ENCODE measurements at regions not wholly inside any gene's neighbourhood (a gene's known extent, or its start where the extent isn't known, plus 50 kb on each side); places are given as distances from the start of the nearest gene placed in this dataset.

DNA sequence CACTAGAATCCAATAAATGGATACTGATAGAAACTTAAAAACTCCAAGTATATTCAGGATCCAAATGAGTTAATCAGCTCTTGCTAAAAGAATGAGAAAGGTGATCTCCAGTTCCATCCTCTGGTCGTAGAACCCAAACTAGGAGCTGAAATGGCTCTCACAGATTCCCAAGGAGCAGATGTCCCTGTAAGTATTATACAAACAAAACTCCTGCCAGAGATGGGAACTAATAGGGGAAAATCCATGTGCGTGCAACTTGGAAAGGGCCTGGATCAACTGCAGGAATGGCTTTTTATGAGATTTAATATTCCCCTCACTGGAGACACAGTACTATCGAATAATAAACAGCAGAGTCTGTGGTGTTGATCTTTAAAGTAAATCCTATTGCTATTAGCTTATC, 309.2 kb upstream of the TBX3 start:
- TF ChIP-seq, protein P1, sequence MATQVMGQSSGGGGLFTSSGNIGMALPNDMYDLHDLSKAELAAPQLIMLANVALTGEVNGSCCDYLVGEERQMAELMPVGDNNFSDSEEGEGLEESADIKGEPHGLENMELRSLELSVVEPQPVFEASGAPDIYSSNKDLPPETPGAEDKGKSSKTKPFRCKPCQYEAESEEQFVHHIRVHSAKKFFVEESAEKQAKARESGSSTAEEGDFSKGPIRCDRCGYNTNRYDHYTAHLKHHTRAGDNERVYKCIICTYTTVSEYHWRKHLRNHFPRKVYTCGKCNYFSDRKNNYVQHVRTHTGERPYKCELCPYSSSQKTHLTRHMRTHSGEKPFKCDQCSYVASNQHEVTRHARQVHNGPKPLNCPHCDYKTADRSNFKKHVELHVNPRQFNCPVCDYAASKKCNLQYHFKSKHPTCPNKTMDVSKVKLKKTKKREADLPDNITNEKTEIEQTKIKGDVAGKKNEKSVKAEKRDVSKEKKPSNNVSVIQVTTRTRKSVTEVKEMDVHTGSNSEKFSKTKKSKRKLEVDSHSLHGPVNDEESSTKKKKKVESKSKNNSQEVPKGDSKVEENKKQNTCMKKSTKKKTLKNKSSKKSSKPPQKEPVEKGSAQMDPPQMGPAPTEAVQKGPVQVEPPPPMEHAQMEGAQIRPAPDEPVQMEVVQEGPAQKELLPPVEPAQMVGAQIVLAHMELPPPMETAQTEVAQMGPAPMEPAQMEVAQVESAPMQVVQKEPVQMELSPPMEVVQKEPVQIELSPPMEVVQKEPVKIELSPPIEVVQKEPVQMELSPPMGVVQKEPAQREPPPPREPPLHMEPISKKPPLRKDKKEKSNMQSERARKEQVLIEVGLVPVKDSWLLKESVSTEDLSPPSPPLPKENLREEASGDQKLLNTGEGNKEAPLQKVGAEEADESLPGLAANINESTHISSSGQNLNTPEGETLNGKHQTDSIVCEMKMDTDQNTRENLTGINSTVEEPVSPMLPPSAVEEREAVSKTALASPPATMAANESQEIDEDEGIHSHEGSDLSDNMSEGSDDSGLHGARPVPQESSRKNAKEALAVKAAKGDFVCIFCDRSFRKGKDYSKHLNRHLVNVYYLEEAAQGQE (IDR thresholded peaks at IDR 0.05): peak; percentile 15
- TF ChIP-seq, protein P2, sequence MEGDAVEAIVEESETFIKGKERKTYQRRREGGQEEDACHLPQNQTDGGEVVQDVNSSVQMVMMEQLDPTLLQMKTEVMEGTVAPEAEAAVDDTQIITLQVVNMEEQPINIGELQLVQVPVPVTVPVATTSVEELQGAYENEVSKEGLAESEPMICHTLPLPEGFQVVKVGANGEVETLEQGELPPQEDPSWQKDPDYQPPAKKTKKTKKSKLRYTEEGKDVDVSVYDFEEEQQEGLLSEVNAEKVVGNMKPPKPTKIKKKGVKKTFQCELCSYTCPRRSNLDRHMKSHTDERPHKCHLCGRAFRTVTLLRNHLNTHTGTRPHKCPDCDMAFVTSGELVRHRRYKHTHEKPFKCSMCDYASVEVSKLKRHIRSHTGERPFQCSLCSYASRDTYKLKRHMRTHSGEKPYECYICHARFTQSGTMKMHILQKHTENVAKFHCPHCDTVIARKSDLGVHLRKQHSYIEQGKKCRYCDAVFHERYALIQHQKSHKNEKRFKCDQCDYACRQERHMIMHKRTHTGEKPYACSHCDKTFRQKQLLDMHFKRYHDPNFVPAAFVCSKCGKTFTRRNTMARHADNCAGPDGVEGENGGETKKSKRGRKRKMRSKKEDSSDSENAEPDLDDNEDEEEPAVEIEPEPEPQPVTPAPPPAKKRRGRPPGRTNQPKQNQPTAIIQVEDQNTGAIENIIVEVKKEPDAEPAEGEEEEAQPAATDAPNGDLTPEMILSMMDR (IDR thresholded peaks at IDR 0.05; ENCODE audit: low read depth, low read length, missing input control): no peak
- TF ChIP-seq TAF1 (conservative IDR thresholded peaks at IDR 0.05): no peak
- no peak for TF ChIP-seq RAD21 (IDR thresholded peaks at IDR 0.05)
- TF ChIP-seq YY1 (IDR thresholded peaks at IDR 0.05): no peak

All from liver (tissue), 3 donors.